Astrocyte (in vitro differentiated cells and primary cell): ENCODE measurements at regions not wholly inside any gene's neighbourhood (a gene's known extent, or its start where the extent isn't known, plus 50 kb on each side); places are given as distances from the start of the nearest gene placed in this dataset.

ENCODE experiments used
- DNase-seq: peaks from one replicate; pipeline ENCODE4 v3.0.0-alpha.2; 2010; ENCODE audit warnings: low read depth
- FAIRE-seq: peaks from 2 replicates; lab custom pipeline; 2011; peaks lifted over from hg19 to GRCh38; lab: Jason Lieb, UNC
- H2AFZ ChIP-seq: 2 replicates; pipeline ENCODE4 v1.6.0; 2012; ENCODE audit warnings: low read depth, low read length, inconsistent platforms
- H3K27ac ChIP-seq: 2 replicates; pipeline ENCODE4 v1.5.1; 2011; ENCODE audit warnings: low read depth, low read length, inconsistent platforms
- H3K27me3 ChIP-seq: 2 replicates; pipeline ENCODE4 v1.6.0; 2011; ENCODE audit warnings: low read length, inconsistent platforms; ENCODE audit not compliant: insufficient read depth
- H3K36me3 ChIP-seq: 2 replicates; pipeline ENCODE4 v1.5.1; 2011; ENCODE audit warnings: low read length, inconsistent platforms; ENCODE audit not compliant: insufficient read depth
- H3K4me1 ChIP-seq: 2 replicates; pipeline ENCODE4 v1.5.1; 2011; ENCODE audit warnings: low read length, inconsistent platforms; ENCODE audit not compliant: insufficient read depth
- H3K4me2 ChIP-seq: 2 replicates; pipeline ENCODE4 v1.6.0; 2012; ENCODE audit warnings: low read length, inconsistent platforms
- H3K4me3 ChIP-seq: 2 replicates; pipeline ENCODE4 v1.5.1; 2011; ENCODE audit warnings: low read depth, mild to moderate bottlenecking, low read length, inconsistent platforms; ENCODE audit not compliant: insufficient read depth
- H3K79me2 ChIP-seq: 2 replicates; pipeline ENCODE4 v1.6.0; 2012; ENCODE audit warnings: mild to moderate bottlenecking, low read length, inconsistent platforms; ENCODE audit not compliant: insufficient read depth
- H3K9ac ChIP-seq: 2 replicates; pipeline ENCODE4 v1.6.0; 2012; ENCODE audit warnings: mild to moderate bottlenecking, low read length, inconsistent platforms
- H3K9me3 ChIP-seq: 2 replicates; pipeline ENCODE4 v1.5.1; 2012; ENCODE audit warnings: low read depth, mild to moderate bottlenecking, low read length, inconsistent platforms; ENCODE audit not compliant: insufficient read depth
- H4K20me1 ChIP-seq: 2 replicates; pipeline ENCODE4 v1.6.0; 2012; ENCODE audit warnings: low read length, inconsistent platforms; ENCODE audit not compliant: insufficient read depth
- H3K27ac Mint-ChIP-seq: one replicate; pipeline ENCODE4 v1.8.0; 2021; ENCODE audit warnings: mild to moderate bottlenecking, mixed read lengths; ENCODE audit not compliant: unreplicated experiment
- H3K27me3 Mint-ChIP-seq: one replicate; pipeline ENCODE4 v1.8.0; 2021; ENCODE audit warnings: low read depth, mixed read lengths; ENCODE audit not compliant: unreplicated experiment
- H3K36me3 Mint-ChIP-seq: one replicate; pipeline ENCODE4 v1.8.0; 2021; ENCODE audit warnings: low read depth, mixed read lengths; ENCODE audit not compliant: unreplicated experiment
- H3K4me1 Mint-ChIP-seq: one replicate; pipeline ENCODE4 v1.8.0; 2021; ENCODE audit warnings: low read depth, mixed read lengths; ENCODE audit not compliant: unreplicated experiment
- H3K4me3 Mint-ChIP-seq: one replicate; pipeline ENCODE4 v1.8.0; 2021; ENCODE audit warnings: mild to moderate bottlenecking, moderate library complexity, mixed read lengths; ENCODE audit not compliant: unreplicated experiment
- H3K9me3 Mint-ChIP-seq: one replicate; pipeline ENCODE4 v1.8.0; 2021; ENCODE audit warnings: mild to moderate bottlenecking, mixed read lengths; ENCODE audit not compliant: unreplicated experiment
- CTCF ChIP-seq: IDR thresholded peaks from 2 replicates; pipeline ENCODE4 v1.5.1; 2011; ENCODE audit warnings: low read depth, mild to moderate bottlenecking, inconsistent platforms, low read length, moderate library complexity; ENCODE audit not compliant: insufficient read depth
- EZH2 ChIP-seq: IDR thresholded peaks from 2 replicates; pipeline ENCODE4 v1.6.1; 2012; ENCODE audit warnings: mild to moderate bottlenecking, low read length, inconsistent platforms; ENCODE audit not compliant: insufficient read depth

- no peak overlapping the region for H3K4me3 ChIP-seq
- H4K20me1 ChIP-seq: no peaks in the 10 kb centered on the region
- DNase-seq: no peak
- H3K4me2 ChIP-seq: peak overlapping the region; percentile 52
- TF ChIP-seq CTCF: no peak
- TF ChIP-seq EZH2: no peak
- no peak overlapping the region for H3K27ac ChIP-seq
- peaks cover 21% of the 10 kb centered on the region for H3K27me3 ChIP-seq
- Mint-ChIP-seq H3K27ac (peak overlapping the region; percentile 89), H3K27me3 (peaks cover 2% of the 10 kb centered on the region), H3K36me3 (peaks cover 6% of the 10 kb centered on the region), H3K4me1 (peaks cover 25% of the 10 kb centered on the region), H3K4me3 (peak overlapping the region; percentile 73), H3K9me3 (peaks cover 8% of the 10 kb centered on the region)
- H3K9me3 ChIP-seq: no peaks in the 10 kb centered on the region
- H3K4me1 ChIP-seq: peaks cover 12% of the 10 kb centered on the region
- no peaks in the 10 kb centered on the region for H3K36me3 ChIP-seq
- H3K9ac ChIP-seq: no peak overlapping the region
- no peak for FAIRE-seq
- H2AFZ ChIP-seq: peak overlapping the region; percentile 47
- H3K79me2 ChIP-seq: no peaks in the 10 kb centered on the region
These were observed 157.5 kb upstream of the SHB start for GRCh38 chr9:38226491-38226951.

- H3K27me3 Mint-ChIP-seq: peaks cover 2% of the 10 kb centered on the region
- no peak for FAIRE-seq
These were observed 155.9 kb upstream of the SHB start for GRCh38 chr9:38224941-38225340.

More at GRCh38 chr9:38224941-38225340, 155.9 kb upstream of the SHB start:
- H3K9me3 Mint-ChIP-seq: peaks cover 8% of the 10 kb centered on the region
- H3K4me3 Mint-ChIP-seq: no peak overlapping the region
- H3K9me3 ChIP-seq: no peaks in the 10 kb centered on the region
- H3K4me3 ChIP-seq: no peak overlapping the region
- no peak for DNase-seq
- H3K4me1 ChIP-seq: peaks cover 12% of the 10 kb centered on the region
- H3K9ac ChIP-seq: no peak overlapping the region
- H3K4me1 Mint-ChIP-seq: peaks cover 22% of the 10 kb centered on the region
- no peaks in the 10 kb centered on the region for H3K79me2 ChIP-seq
- no peak overlapping the region for H3K27ac Mint-ChIP-seq
- no peak overlapping the region for H3K4me2 ChIP-seq
- peaks cover 6% of the 10 kb centered on the region for H3K36me3 Mint-ChIP-seq
- H3K27ac ChIP-seq: no peak overlapping the region
- no peaks in the 10 kb centered on the region for H3K36me3 ChIP-seq
- peaks cover 21% of the 10 kb centered on the region for H3K27me3 ChIP-seq
- no peaks in the 10 kb centered on the region for H4K20me1 ChIP-seq
- no peak for TF ChIP-seq CTCF
- TF ChIP-seq EZH2: no peak
- H2AFZ ChIP-seq: no peak overlapping the region
